Natural killer cell treated with Interleukin-12 subunit alpha and Interleukin-12 subunit beta and Interleukin-15 and Interleukin-18, amount 100 ng/mL, for 72 hours (primary cell): ENCODE measurements at regions not wholly inside any gene's neighbourhood (a gene's known extent, or its start where the extent isn't known, plus 50 kb on each side); places are given as distances from the start of the nearest gene placed in this dataset.

Source experiments
- ATAC-seq, 2 donors: fragments of 150-1000 bp; cut with Tn5 transposase in 1 of 2; sonication (Bioruptor Pico), chemical (Tn5 transposase) in 1 of 2; 2 replicates each; pipeline ENCODE4 v1.10.0; 2021
- DNase-seq: peaks from one replicate; pipeline ENCODE4 v3.0.0; 2022; ENCODE audit warnings: low spot score
- H3K27ac Mint-ChIP-seq, 2 donors: 1 replicate in 1 of 2; 2 replicates in 1 of 2; pipeline ENCODE4 v1.8.0; 2022; ENCODE audit warnings: mixed read lengths in 2 of 2, mild to moderate bottlenecking in 1 of 2, moderate library complexity in 1 of 2
- H3K27me3 Mint-ChIP-seq, 2 donors: 1 replicate in 1 of 2; 2 replicates in 1 of 2; pipeline ENCODE4 v1.8.0; 2022; ENCODE audit warnings: mixed read lengths in 2 of 2
- H3K36me3 Mint-ChIP-seq: one replicate; pipeline ENCODE4 v1.8.0; 2022; ENCODE audit warnings: mixed read lengths
- H3K4me1 Mint-ChIP-seq, 2 donors: 1 replicate in 1 of 2; 2 replicates in 1 of 2; pipeline ENCODE4 v1.8.0; 2022; ENCODE audit warnings: low read depth in 2 of 2, mixed read lengths in 2 of 2, mild to moderate bottlenecking in 1 of 2
- H3K4me3 Mint-ChIP-seq: one replicate; pipeline ENCODE4 v1.8.0; 2022; ENCODE audit warnings: mixed read lengths
- H3K9me3 Mint-ChIP-seq: 2 replicates; pipeline ENCODE4 v1.8.0; 2022; ENCODE audit warnings: mixed read lengths

- no peak overlapping the region for H3K27ac Mint-ChIP-seq
- no peaks in the 10 kb centered on the region for H3K27me3 Mint-ChIP-seq
- peaks cover 20 to 30% of the 10 kb centered on the region in 2 donors for H3K4me1 Mint-ChIP-seq
- peak in 1 of 2 donors; percentile 50 for ATAC-seq
- no peak for DNase-seq
- H3K4me3 Mint-ChIP-seq: peak overlapping the region; percentile 30
- no peaks in the 10 kb centered on the region for H3K9me3 Mint-ChIP-seq
- no peaks in the 10 kb centered on the region for H3K36me3 Mint-ChIP-seq
Measured at GRCh38 chr12:124508381-124509079, 58.9 kb downstream of the NCOR2 start.

DNA sequence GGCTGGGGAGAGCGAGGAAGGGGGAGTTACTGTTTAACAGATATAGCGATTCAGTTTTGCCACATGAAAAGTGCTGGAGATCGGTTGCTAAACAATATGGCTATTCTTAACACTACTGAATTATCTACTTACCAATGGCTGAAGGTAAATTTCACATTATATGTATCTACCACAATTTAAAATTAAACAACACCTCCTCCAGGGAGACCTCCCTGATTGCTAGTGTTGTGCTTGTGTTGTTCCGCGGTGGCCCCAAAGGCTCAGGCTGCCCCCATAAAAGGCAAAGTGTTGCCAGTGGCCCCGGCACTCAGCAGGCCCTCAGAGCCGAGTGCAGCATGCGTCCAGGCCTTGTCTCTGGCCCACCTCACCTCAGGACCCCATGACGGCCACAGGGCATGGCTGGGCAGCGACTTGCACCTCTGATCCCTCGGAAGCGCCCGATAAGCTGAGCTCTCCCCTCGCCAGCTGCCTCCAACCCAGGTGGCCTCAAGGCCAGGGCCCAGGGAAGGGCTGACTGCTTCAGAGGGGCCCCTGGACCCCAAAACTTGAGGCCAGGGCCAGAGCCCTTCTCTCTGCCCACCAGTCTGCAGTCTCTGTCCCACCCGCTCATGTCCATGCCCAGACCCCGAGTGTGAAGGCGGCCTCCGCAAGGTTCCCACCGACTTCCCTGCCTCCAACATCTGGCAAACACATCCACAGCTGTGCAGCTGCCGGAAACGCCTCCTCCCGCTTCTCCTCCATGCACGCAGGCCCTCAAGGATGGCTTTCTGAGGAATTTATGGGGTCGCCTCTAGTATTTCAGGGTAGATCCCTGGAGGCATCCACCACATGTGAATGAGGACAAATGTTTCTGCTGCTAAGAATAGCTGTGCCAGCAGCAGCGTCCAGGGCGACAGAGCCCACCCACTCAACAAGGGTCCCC, 60.0 kb downstream of the NCOR2 start:
- H3K4me1 Mint-ChIP-seq: peaks cover 19 to 34% of the 10 kb centered on the region in 2 donors
- no peak overlapping the region for H3K27ac Mint-ChIP-seq
- ATAC-seq: no peak
- no peaks in the 10 kb centered on the region for H3K36me3 Mint-ChIP-seq
- H3K27me3 Mint-ChIP-seq: no peaks in the 10 kb centered on the region
- no peak for DNase-seq
- no peak overlapping the region for H3K4me3 Mint-ChIP-seq
- H3K9me3 Mint-ChIP-seq: no peaks in the 10 kb centered on the region

GRCh38 chr12:124506832-124507153, 60.6 kb downstream of the NCOR2 start:
- H3K4me1 Mint-ChIP-seq: peaks cover 14 to 34% of the 10 kb centered on the region in 2 donors
- ATAC-seq: no peak
- no peak overlapping the region for H3K4me3 Mint-ChIP-seq
- H3K9me3 Mint-ChIP-seq: no peaks in the 10 kb centered on the region
- H3K36me3 Mint-ChIP-seq: no peaks in the 10 kb centered on the region
- no peaks in the 10 kb centered on the region for H3K27me3 Mint-ChIP-seq
- DNase-seq: no peak
- H3K27ac Mint-ChIP-seq: no peak overlapping the region

- Mint-ChIP-seq H3K27me3 (no peaks in the 10 kb centered on the region), H3K4me3 (no peak overlapping the region), H3K27ac (no peak overlapping the region), H3K4me1 (peaks cover 14 to 34% of the 10 kb centered on the region in 2 donors), H3K36me3 (no peaks in the 10 kb centered on the region), H3K9me3 (no peaks in the 10 kb centered on the region)
- ATAC-seq: no peak
- no peak for DNase-seq
Measured at GRCh38 chr12:124506145-124506831, 61.1 kb downstream of the NCOR2 start.

DNA sequence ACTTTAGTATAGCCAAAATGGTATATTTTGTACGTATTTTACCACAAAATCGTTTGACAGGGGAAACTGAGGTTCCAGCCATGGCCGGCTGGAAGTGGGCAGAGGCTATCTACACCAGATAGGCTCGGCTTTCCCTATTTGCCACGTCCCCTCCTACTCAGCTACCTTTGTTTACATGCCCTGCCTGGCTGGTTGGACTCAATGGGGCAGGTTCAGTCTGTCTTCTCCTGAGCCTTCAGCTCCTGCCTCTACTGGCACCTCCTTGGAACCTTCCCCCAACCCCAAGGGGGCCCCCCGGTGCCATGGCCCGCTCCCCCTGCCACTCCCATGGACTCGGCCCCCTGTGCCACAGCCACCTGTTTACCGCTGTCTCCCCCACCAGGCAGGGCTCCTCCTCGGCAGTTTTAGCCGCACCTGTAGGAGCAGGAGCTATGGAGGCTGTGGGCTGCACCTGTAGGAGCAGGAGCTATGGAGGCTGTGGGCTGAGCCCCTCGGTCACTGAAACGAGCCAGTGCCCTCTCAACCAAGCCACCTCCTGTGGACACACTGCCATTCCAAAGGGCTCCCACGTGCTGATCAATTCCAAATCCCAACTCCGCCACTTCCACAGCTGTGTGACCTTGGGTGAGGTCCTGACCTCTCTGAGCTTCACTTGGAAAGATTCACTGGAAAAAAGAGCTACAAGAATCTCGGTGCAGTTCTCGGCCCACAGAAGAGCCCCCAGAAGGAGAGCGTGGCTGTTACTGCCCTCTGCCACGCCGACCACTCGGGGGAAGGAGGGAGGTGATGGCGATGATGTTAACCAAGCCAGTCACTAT, 62.2 kb downstream of the NCOR2 start:
- no peak for ATAC-seq
- H3K27me3 Mint-ChIP-seq: no peaks in the 10 kb centered on the region
- H3K4me1 Mint-ChIP-seq: peaks cover 8 to 30% of the 10 kb centered on the region in 2 donors
- no peaks in the 10 kb centered on the region for H3K36me3 Mint-ChIP-seq
- H3K27ac Mint-ChIP-seq: no peak overlapping the region
- DNase-seq: no peak
- no peaks in the 10 kb centered on the region for H3K9me3 Mint-ChIP-seq
- no peak overlapping the region for H3K4me3 Mint-ChIP-seq

DNA sequence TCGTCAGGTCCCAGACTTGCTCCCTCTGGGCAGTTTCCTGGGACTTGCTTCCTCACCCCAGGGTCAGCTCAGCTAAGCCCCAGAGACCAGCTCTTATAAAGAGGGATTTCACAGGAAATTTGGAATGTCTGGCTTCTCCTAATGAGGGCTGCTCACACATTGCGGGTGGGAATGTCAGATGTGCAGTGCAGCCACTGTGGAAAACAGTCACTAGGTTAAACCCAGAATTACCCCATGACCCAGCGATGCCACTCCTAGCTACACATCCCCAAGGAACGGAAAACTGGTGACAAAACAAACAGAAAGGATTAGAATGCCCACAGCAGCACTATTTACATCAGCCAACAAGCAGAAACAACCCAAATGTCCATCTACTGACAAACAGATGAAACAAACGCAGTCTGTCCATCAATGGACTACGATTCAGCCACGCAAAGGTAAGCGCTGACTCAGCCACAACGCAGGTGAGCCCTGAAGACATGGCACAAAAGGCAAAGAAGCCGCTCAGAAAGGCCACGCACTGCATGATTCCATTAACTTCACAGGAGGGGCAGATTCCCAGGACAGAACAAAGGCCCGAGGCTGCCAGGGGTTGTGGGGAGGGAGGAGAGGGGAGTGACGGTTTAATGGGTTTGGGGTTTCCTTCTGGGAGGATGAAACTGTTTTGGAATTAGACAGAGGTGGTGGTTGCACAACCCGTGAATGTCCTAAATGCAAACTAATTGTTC, 63.0 kb downstream of the NCOR2 start:
- DNase-seq (no peak), ATAC-seq (no peak)
- no peaks in the 10 kb centered on the region for H3K36me3 Mint-ChIP-seq
- no peak overlapping the region for H3K27ac Mint-ChIP-seq
- H3K9me3 Mint-ChIP-seq: no peaks in the 10 kb centered on the region
- H3K4me3 Mint-ChIP-seq: no peak overlapping the region
- no peaks in the 10 kb centered on the region for H3K27me3 Mint-ChIP-seq
- H3K4me1 Mint-ChIP-seq: peaks cover 9 to 33% of the 10 kb centered on the region in 2 donors

- Mint-ChIP-seq H3K27ac (no peak overlapping the region), H3K4me3 (no peak overlapping the region), H3K36me3 (no peaks in the 10 kb centered on the region), H3K4me1 (peaks cover 14 to 29% of the 10 kb centered on the region in 2 donors), H3K27me3 (no peaks in the 10 kb centered on the region), H3K9me3 (no peaks in the 10 kb centered on the region)
- ATAC-seq (no peak), DNase-seq (no peak)
Measured at GRCh38 chr12:124503305-124503704, 64.1 kb downstream of the NCOR2 start.

GRCh38 chr12:124502379-124502778, 65.0 kb downstream of the NCOR2 start:
- peaks cover 11 to 30% of the 10 kb centered on the region in 2 donors for H3K4me1 Mint-ChIP-seq
- H3K9me3 Mint-ChIP-seq: no peaks in the 10 kb centered on the region
- H3K27ac Mint-ChIP-seq: no peak overlapping the region

GRCh38 chr12:124501827-124502226, 65.6 kb downstream of the NCOR2 start:
- Mint-ChIP-seq H3K9me3 (no peaks in the 10 kb centered on the region), H3K4me1 (peaks cover 11 to 30% of the 10 kb centered on the region in 2 donors), H3K36me3 (no peaks in the 10 kb centered on the region), H3K4me3 (no peak overlapping the region), H3K27me3 (no peaks in the 10 kb centered on the region), H3K27ac (no peak overlapping the region)
- DNase-seq: no peak
- ATAC-seq: no peak

More at GRCh38 chr12:124502379-124502778, 65.0 kb downstream of the NCOR2 start:
- H3K4me3 Mint-ChIP-seq: no peak overlapping the region
- ATAC-seq (no peak), DNase-seq (no peak)
- H3K27me3 Mint-ChIP-seq: no peaks in the 10 kb centered on the region
- H3K36me3 Mint-ChIP-seq: no peaks in the 10 kb centered on the region

DNA sequence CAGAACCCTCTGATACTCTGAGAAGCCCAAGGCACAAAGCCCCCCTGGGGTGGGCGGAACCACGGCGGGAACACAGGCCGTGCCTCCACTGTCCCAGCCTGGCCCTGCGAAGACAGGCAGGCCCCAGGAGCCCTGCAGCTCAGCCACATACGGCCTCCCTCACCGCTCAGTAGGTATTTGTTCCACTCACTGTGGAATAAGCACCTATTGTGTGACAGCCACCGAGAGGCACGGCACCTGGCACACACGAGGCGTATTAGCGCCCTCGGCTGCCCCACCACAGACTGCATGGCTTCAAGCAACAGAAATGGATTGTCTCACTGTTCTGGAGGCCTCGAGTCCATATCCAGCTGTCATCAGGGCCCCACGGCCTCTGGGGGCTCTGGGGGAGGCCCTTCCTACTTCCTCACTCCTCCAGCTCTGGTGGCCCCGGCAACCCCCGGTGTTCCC, 66.3 kb downstream of the NCOR2 start:
- peaks cover 11 to 25% of the 10 kb centered on the region in 2 donors for H3K4me1 Mint-ChIP-seq
- no peaks in the 10 kb centered on the region for H3K9me3 Mint-ChIP-seq
- H3K4me3 Mint-ChIP-seq: no peak overlapping the region
- no peaks in the 10 kb centered on the region for H3K36me3 Mint-ChIP-seq
- no peaks in the 10 kb centered on the region for H3K27me3 Mint-ChIP-seq
- H3K27ac Mint-ChIP-seq: no peak overlapping the region
- DNase-seq (no peak), ATAC-seq (no peak)

DNA sequence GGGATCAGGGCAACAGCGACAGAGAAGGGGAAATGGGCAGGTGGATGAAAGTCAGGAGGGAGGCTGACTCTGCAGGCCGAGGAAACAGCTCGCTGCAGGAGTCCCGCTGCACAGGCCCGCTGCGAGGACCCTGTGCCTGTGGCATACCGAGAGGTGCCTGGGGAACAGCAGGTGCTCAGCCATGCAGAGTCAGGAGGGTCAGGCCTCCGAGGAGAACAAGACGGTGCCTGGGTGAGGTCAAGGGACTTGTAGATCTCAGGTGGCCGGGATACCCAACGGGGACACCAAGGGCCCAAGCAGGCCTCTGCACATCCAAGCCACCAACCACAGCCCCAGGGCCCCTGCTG, 67.5 kb downstream of the NCOR2 start:
- ATAC-seq: no peak
- H3K27ac Mint-ChIP-seq: no peak overlapping the region
- H3K36me3 Mint-ChIP-seq: no peaks in the 10 kb centered on the region
- H3K27me3 Mint-ChIP-seq: no peaks in the 10 kb centered on the region
- peaks cover 11 to 28% of the 10 kb centered on the region in 2 donors for H3K4me1 Mint-ChIP-seq
- no peak for DNase-seq
- H3K4me3 Mint-ChIP-seq: no peak overlapping the region
- no peaks in the 10 kb centered on the region for H3K9me3 Mint-ChIP-seq

GRCh38 chr12:124499190-124499753, 68.1 kb downstream of the NCOR2 start:
- Mint-ChIP-seq H3K9me3 (no peaks in the 10 kb centered on the region), H3K36me3 (no peaks in the 10 kb centered on the region), H3K4me3 (no peak overlapping the region), H3K27ac (no peak overlapping the region), H3K27me3 (no peaks in the 10 kb centered on the region), H3K4me1 (peaks cover 12 to 29% of the 10 kb centered on the region in 2 donors)
- no peak for DNase-seq
- ATAC-seq: no peak
